GM19468 (cell line): ENCODE measurements at regions not wholly inside any gene's neighbourhood (a gene's known extent, or its start where the extent isn't known, plus 50 kb on each side); places are given as distances from the start of the nearest gene placed in this dataset.

ENCODE experiments used
- ATAC-seq: cut with Tn5 transposase; IDR thresholded peaks from one replicate; pipeline ENCODE4 v1.9.1; 2021; ENCODE audit warnings: mild to moderate bottlenecking, moderate library complexity, moderate number of reproducible peaks; ENCODE audit not compliant: unreplicated experiment; ENCODE audit errors: extremely low read depth

- ATAC-seq: no peak
Measured at GRCh38 chr2:129255610-129256313, 723.7 kb upstream of the RAB6C start.

- ATAC-seq: no peak
Measured at GRCh38 chr2:129256642-129257041, 722.8 kb upstream of the RAB6C start.

- no peak for ATAC-seq
Measured at GRCh38 chr2:129262934-129263333, 716.5 kb upstream of the RAB6C start.

- no peak for ATAC-seq
Measured at GRCh38 chr2:129263939-129264338, 715.5 kb upstream of the RAB6C start.

GRCh38 chr2:129267559-129267958 is 711.9 kb upstream of the RAB6C start:
- no peak for ATAC-seq

GRCh38 chr2:129273266-129274037 is 706.0 kb upstream of the RAB6C start:
- ATAC-seq: no peak

- ATAC-seq: no peak
Measured at GRCh38 chr2:129274038-129274415, 705.4 kb upstream of the RAB6C start.

- ATAC-seq: no peak
Measured at GRCh38 chr2:129274918-129275317, 704.5 kb upstream of the RAB6C start.

GRCh38 chr2:129275706-129276105 is 703.8 kb upstream of the RAB6C start:
- ATAC-seq: no peak

GRCh38 chr2:129276978-129277584 is 702.4 kb upstream of the RAB6C start:
- no peak for ATAC-seq

- no peak for ATAC-seq
Measured at GRCh38 chr2:129277585-129277981, 701.9 kb upstream of the RAB6C start.

- no peak for ATAC-seq
Measured at GRCh38 chr2:129281791-129282530, 697.5 kb upstream of the RAB6C start.

- no peak for ATAC-seq
Measured at GRCh38 chr2:129285012-129285411, 694.5 kb upstream of the RAB6C start.

GRCh38 chr2:129293326-129293725 is 686.1 kb upstream of the RAB6C start:
- no peak for ATAC-seq

GRCh38 chr2:129296396-129296795 is 683.1 kb upstream of the RAB6C start:
- no peak for ATAC-seq

- ATAC-seq: no peak
Measured at GRCh38 chr2:129296806-129297205, 682.7 kb upstream of the RAB6C start.

- ATAC-seq: no peak
Measured at GRCh38 chr2:129297430-129297829, 682.0 kb upstream of the RAB6C start.

GRCh38 chr2:129299338-129299737 is 680.1 kb upstream of the RAB6C start:
- no peak for ATAC-seq

- ATAC-seq: no peak
Measured at GRCh38 chr2:129299756-129300155, 679.7 kb upstream of the RAB6C start.

- ATAC-seq: no peak
Measured at GRCh38 chr2:129300456-129300855, 679.0 kb upstream of the RAB6C start.

GRCh38 chr2:129301431-129301913 is 678.0 kb upstream of the RAB6C start:
- ATAC-seq: no peak
